HG02885 (cell line): ENCODE measurements at regions not wholly inside any gene's neighbourhood (a gene's known extent, or its start where the extent isn't known, plus 50 kb on each side); places are given as distances from the start of the nearest gene placed in this dataset.
"Not testable (repeated sequence)": the region's sequence is repeated elsewhere in the genome, so short reads cannot be mapped to it uniquely, and the experiment has no call there.

Experiments used
- ATAC-seq: cut with Tn5 transposase; IDR thresholded peaks from one replicate; pipeline ENCODE4 v1.9.1; 2021; ENCODE audit warnings: mild to moderate bottlenecking; ENCODE audit not compliant: unreplicated experiment, poor library complexity

GRCh38 chr9:34797367-34797766 is 87.4 kb upstream of the CCL21 start:
- ATAC-seq, result no peak

GRCh38 chr9:34796924-34797323 is 87.0 kb upstream of the CCL21 start:
- ATAC-seq, result no peak

GRCh38 chr9:34793428-34793827 is 83.5 kb upstream of the CCL21 start:
- ATAC-seq, result no peak

- ATAC-seq, result peak; percentile 71
Measured at GRCh38 chr9:34783951-34784487, 74.1 kb upstream of the CCL21 start.

GRCh38 chr9:34782372-34782771 is 72.4 kb upstream of the CCL21 start:
- ATAC-seq, result no peak

- no peak for ATAC-seq
Measured at GRCh38 chr9:34777666-34778065, 67.7 kb upstream of the CCL21 start.

GRCh38 chr9:34773955-34774354 is 64.0 kb upstream of the CCL21 start:
- no peak for ATAC-seq

- no peak for ATAC-seq
Measured at GRCh38 chr9:34773306-34773910, 63.5 kb upstream of the CCL21 start.

- ATAC-seq, result no peak
Measured at GRCh38 chr9:34771007-34771406, 61.1 kb upstream of the CCL21 start.

GRCh38 chr9:34767087-34767486 is 57.2 kb upstream of the CCL21 start:
- ATAC-seq, result not testable (repeated sequence)

- not testable (repeated sequence) for ATAC-seq
Measured at GRCh38 chr9:34760196-34761040, 50.5 kb upstream of the CCL21 start.
